HL-60 (cell line): ENCODE measurements at regions not wholly inside any gene's neighbourhood (a gene's known extent, or its start where the extent isn't known, plus 50 kb on each side); places are given as distances from the start of the nearest gene placed in this dataset.

Experiments used
- POLR2AphosphoS5 ChIP-seq: IDR thresholded peaks from 2 replicates; pipeline ENCODE4 v1.6.1; 2012; ENCODE audit warnings: low read depth
- REST ChIP-seq: IDR thresholded peaks from 2 replicates; pipeline ENCODE4 v1.6.1; 2012; ENCODE audit warnings: low read depth; ENCODE audit not compliant: insufficient replicate concordance

- TF ChIP-seq REST: no peak
- no peak for TF ChIP-seq POLR2AphosphoS5
Measured at GRCh38 chr10:58943256-58943890, 233.1 kb upstream of the PHYHIPL start.
